Endothelial cell (in vitro differentiated cells): ENCODE measurements at regions not wholly inside any gene's neighbourhood (a gene's known extent, or its start where the extent isn't known, plus 50 kb on each side); places are given as distances from the start of the nearest gene placed in this dataset.

Source experiments
- DNase-seq: peaks from one replicate; pipeline ENCODE4 v3.0.0; 2021; ENCODE audit warnings: low spot score
- H3K27ac Mint-ChIP-seq: one replicate; pipeline ENCODE4 v1.8.0; 2021; ENCODE audit warnings: mixed read lengths, inconsistent platforms; ENCODE audit not compliant: unreplicated experiment
- H3K27me3 Mint-ChIP-seq: one replicate; pipeline ENCODE4 v1.8.0; 2021; ENCODE audit warnings: mild to moderate bottlenecking, moderate library complexity, mixed read lengths, inconsistent platforms; ENCODE audit not compliant: unreplicated experiment
- H3K36me3 Mint-ChIP-seq: one replicate; pipeline ENCODE4 v1.8.0; 2021; ENCODE audit warnings: mild to moderate bottlenecking, low read depth, mixed read lengths, inconsistent platforms; ENCODE audit not compliant: unreplicated experiment
- H3K4me1 Mint-ChIP-seq: one replicate; pipeline ENCODE4 v1.8.0; 2021; ENCODE audit warnings: mild to moderate bottlenecking, mixed read lengths, inconsistent platforms; ENCODE audit not compliant: unreplicated experiment
- H3K4me3 Mint-ChIP-seq: one replicate; pipeline ENCODE4 v1.8.0; 2021; ENCODE audit warnings: mild to moderate bottlenecking, mixed read lengths, inconsistent platforms; ENCODE audit not compliant: unreplicated experiment
- H3K9me3 Mint-ChIP-seq: one replicate; pipeline ENCODE4 v1.8.0; 2021; ENCODE audit warnings: mixed read lengths, inconsistent platforms; ENCODE audit not compliant: unreplicated experiment
- CTCF ChIP-seq: fragments of 200-600 bp; sonication (generic); IDR thresholded peaks from one replicate; pipeline ENCODE4 v1.5.0; 2021; ENCODE audit warnings: antibody characterized with exemption; ENCODE audit not compliant: unreplicated experiment

DNA sequence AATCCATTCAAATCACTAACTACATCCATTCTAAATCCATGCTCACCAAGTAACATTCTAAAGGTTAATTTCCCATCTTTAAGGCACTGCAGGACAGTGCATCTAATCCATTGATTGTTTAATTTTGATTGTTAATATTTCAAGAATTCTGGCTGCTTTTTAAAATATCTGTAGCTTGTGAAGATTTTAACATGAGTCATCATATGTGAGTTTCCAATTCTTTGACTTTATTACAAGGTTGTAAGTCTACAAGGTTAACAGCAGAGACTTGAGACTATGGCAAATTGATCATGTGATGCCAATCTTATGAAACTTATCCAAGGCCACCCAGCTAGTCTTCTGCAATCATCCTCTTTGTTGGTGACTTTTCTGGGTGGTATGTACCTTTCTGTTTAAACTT, 349.2 kb upstream of the ZC3H15 start:
- DNase-seq = no peak
- Mint-ChIP-seq H3K36me3 (no peaks in the 10 kb centered on the region), H3K4me1 (no peaks in the 10 kb centered on the region), H3K4me3 (no peak overlapping the region), H3K27me3 (peaks cover 2% of the 10 kb centered on the region), H3K9me3 (no peaks in the 10 kb centered on the region), H3K27ac (no peak overlapping the region)
- TF ChIP-seq CTCF = no peak

DNA sequence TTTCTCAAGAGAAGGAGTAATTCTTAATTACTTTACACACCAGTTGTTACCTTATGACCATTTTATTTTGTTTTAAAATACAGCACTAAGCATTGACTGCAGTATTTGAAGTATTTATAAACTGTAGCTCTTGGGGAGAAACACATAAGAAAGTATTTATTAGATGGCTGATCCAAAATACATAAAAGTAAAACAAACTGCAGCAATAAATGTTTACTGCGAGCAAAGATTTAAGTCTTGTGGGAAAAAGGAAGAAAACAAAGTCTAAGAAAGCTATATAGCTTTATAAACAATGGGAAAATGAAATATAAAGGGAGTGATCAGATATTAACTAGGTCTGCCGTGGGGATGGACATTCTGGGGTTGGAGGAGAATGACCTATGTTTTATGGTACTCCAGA, 347.2 kb upstream of the ZC3H15 start:
- H3K36me3 Mint-ChIP-seq = no peaks in the 10 kb centered on the region
- no peaks in the 10 kb centered on the region for H3K9me3 Mint-ChIP-seq
- H3K4me1 Mint-ChIP-seq = no peaks in the 10 kb centered on the region
- no peak for TF ChIP-seq CTCF
- no peak overlapping the region for H3K27ac Mint-ChIP-seq
- DNase-seq = no peak
- no peaks in the 10 kb centered on the region for H3K27me3 Mint-ChIP-seq
- H3K4me3 Mint-ChIP-seq = no peak overlapping the region

- Mint-ChIP-seq H3K27me3 (no peaks in the 10 kb centered on the region), H3K36me3 (no peaks in the 10 kb centered on the region), H3K27ac (no peak overlapping the region), H3K4me3 (no peak overlapping the region), H3K9me3 (peaks cover 3% of the 10 kb centered on the region), H3K4me1 (no peaks in the 10 kb centered on the region)
- DNase-seq = no peak
- no peak for TF ChIP-seq CTCF
Measured at GRCh38 chr2:186159101-186159500, 327.0 kb upstream of the ZC3H15 start.

DNA sequence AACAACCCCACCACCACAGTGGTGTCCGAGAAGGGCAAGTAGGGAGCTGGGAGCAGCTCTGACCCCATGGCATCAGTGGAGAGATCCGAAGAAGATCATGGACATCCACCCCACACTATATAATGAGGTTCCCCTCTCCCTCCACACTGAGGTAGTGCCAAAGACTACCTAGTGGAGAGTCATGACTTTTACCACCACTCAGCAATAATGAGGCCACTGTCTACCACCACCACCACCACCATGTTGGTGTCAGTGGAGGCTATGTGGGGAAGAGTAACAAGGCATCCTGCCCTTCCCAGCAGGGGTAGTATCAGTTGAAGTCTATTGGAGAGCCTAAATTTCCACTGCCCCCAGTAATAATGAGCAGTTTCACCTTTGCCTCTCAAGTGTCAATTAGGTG, 321.7 kb upstream of the ZC3H15 start:
- H3K36me3 Mint-ChIP-seq = peaks cover 6% of the 10 kb centered on the region
- H3K4me3 Mint-ChIP-seq = no peak overlapping the region
- peaks cover 3% of the 10 kb centered on the region for H3K9me3 Mint-ChIP-seq
- peaks cover 10% of the 10 kb centered on the region for H3K4me1 Mint-ChIP-seq
- H3K27ac Mint-ChIP-seq = no peak overlapping the region
- no peaks in the 10 kb centered on the region for H3K27me3 Mint-ChIP-seq
- no peak for TF ChIP-seq CTCF
- DNase-seq = no peak

DNA sequence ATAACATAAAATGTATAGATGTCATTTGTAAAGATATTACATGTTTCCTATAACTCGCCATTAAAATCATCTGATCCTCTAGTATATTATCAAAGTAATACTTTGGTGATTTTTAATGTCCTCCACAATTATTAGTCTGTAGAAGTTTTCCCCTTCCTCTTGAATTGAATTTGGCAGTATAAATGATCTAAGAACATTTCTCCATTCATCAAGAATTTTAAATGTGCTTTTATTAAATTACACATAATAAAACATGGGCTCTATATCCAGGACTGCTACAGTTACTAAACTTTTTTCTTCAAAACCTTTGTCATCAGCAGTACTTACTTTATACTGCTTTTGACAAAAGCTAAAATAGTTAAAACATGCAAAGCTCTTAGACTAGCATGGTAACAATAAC, 315.4 kb upstream of the ZC3H15 start:
- peaks cover 10% of the 10 kb centered on the region for H3K4me1 Mint-ChIP-seq
- no peaks in the 10 kb centered on the region for H3K9me3 Mint-ChIP-seq
- H3K4me3 Mint-ChIP-seq = no peak overlapping the region
- peaks cover 6% of the 10 kb centered on the region for H3K36me3 Mint-ChIP-seq
- DNase-seq = no peak
- no peak for TF ChIP-seq CTCF
- no peak overlapping the region for H3K27ac Mint-ChIP-seq
- H3K27me3 Mint-ChIP-seq = no peaks in the 10 kb centered on the region
